ENCODE measurements at regions not wholly inside any gene's neighbourhood (a gene's known extent, or its start where the extent isn't known, plus 50 kb on each side); places are given as distances from the start of the nearest gene placed in this dataset.

- TF ChIP-seq CTCF (IDR thresholded peaks at IDR 0.05) (no peak), POLR2A (IDR thresholded peaks at IDR 0.05) (no peak)
Observed at GRCh38 chr16:5841974-5842373, 744.4 kb upstream of the EEF2KMT start.

All from uterus (tissue), 2 donors.